ENCODE measurements at regions not wholly inside any gene's neighbourhood (a gene's known extent, or its start where the extent isn't known, plus 50 kb on each side); places are given as distances from the start of the nearest gene placed in this dataset.

DNA sequence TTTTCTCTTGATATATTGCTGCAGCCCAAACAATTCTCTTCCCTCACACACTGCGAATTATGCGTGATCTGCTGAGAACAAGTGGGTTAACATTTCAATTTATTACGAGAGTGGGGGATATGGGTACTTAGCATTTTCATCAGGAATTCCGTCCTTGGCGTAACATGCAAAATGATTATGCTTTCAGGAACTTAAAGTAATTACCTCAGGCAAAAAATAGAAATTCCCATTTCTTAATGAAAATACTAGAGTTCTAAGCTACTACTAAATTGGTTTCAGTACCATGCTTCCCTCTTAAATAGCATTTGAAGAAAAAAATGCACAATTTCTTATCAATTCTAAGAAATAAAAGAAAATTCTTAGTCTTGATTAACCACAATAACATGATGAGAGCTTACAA, 213.5 kb downstream of the GPAM start:
- H3K27ac Mint-ChIP-seq (ENCODE audit: unreplicated experiment) = no peak overlapping the region
- no peaks in the 10 kb centered on the region for H3K4me1 Mint-ChIP-seq (ENCODE audit: low read depth, unreplicated experiment)
- no TSS peak for BruUV-seq (replicated peaks)
- TF ChIP-seq, protein P1, sequence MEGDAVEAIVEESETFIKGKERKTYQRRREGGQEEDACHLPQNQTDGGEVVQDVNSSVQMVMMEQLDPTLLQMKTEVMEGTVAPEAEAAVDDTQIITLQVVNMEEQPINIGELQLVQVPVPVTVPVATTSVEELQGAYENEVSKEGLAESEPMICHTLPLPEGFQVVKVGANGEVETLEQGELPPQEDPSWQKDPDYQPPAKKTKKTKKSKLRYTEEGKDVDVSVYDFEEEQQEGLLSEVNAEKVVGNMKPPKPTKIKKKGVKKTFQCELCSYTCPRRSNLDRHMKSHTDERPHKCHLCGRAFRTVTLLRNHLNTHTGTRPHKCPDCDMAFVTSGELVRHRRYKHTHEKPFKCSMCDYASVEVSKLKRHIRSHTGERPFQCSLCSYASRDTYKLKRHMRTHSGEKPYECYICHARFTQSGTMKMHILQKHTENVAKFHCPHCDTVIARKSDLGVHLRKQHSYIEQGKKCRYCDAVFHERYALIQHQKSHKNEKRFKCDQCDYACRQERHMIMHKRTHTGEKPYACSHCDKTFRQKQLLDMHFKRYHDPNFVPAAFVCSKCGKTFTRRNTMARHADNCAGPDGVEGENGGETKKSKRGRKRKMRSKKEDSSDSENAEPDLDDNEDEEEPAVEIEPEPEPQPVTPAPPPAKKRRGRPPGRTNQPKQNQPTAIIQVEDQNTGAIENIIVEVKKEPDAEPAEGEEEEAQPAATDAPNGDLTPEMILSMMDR (IDR thresholded peaks at IDR 0.05; ENCODE audit: unreplicated experiment) = no peak
- peaks cover 49% of the 10 kb centered on the region for H3K27me3 Mint-ChIP-seq (ENCODE audit: unreplicated experiment)
- DNase-seq = no peak
- H3K9me3 Mint-ChIP-seq (ENCODE audit: low read depth, unreplicated experiment) = no peaks in the 10 kb centered on the region
- CTCF ChIA-PET = no interaction called here
- intact Hi-C loops (cut with micrococcal nuclease; ENCODE audit: unreplicated experiment) = no loop called here
- no peaks in the 10 kb centered on the region for H3K36me3 Mint-ChIP-seq (ENCODE audit: insufficient read depth, unreplicated experiment)
- H3K4me3 Mint-ChIP-seq (ENCODE audit: low read depth, unreplicated experiment) = no peak overlapping the region

DNA sequence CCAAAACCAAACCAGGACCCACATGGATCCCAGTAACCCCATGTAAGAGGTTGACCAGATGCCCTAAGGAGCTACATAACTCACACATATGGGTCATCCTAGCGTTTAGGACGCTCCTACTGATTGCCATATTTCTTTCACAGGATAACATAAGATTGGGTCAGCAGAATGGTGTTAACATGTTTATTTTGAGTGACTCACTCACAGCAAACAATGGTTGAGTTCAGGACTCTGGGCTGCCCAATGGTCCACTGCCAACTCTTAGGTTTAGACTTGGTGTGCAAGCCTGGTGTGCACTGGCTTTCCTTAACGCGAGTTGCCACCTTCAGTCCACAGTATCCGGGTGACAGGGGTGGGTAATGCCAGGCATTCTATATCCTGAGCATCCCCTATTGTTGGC, 211.5 kb downstream of the GPAM start:
- H3K27me3 Mint-ChIP-seq (ENCODE audit: unreplicated experiment) = peaks cover 47% of the 10 kb centered on the region
- BruUV-seq (replicated peaks) = no TSS peak
- no peaks in the 10 kb centered on the region for H3K4me1 Mint-ChIP-seq (ENCODE audit: low read depth, unreplicated experiment)
- TF ChIP-seq, protein P1 (IDR thresholded peaks at IDR 0.05; ENCODE audit: unreplicated experiment) = no peak
- DNase-seq = peak; percentile 5
- no peaks in the 10 kb centered on the region for H3K9me3 Mint-ChIP-seq (ENCODE audit: low read depth, unreplicated experiment)
- no peak overlapping the region for H3K27ac Mint-ChIP-seq (ENCODE audit: unreplicated experiment)
- CTCF ChIA-PET = no interaction called here
- no peak overlapping the region for H3K4me3 Mint-ChIP-seq (ENCODE audit: low read depth, unreplicated experiment)
- H3K36me3 Mint-ChIP-seq (ENCODE audit: insufficient read depth, unreplicated experiment) = no peaks in the 10 kb centered on the region
- intact Hi-C loops (cut with micrococcal nuclease; ENCODE audit: unreplicated experiment) = no loop called here

DNA sequence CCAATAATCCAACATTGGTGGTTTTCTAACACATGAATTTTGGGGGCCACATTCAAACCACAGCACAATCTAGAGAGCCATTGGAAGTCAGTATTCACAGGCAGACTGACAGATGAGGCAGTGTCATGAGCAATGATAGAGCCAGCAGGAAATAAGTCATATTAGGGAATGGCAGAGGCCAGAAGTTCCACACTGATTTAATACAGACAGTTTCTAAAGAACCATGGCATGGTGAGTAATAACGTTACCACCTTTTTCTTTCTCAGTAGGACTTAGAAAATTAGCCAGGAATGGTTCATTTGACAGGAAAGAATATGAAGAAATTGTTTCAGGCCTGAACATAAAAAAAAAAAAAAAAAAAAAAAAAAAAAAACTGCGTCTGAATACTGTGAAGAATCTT, 210.3 kb downstream of the GPAM start:
- Mint-ChIP-seq H3K4me1 (ENCODE audit: low read depth, unreplicated experiment) (no peaks in the 10 kb centered on the region), H3K27me3 (ENCODE audit: unreplicated experiment) (peaks cover 44% of the 10 kb centered on the region), H3K4me3 (ENCODE audit: low read depth, unreplicated experiment) (no peak overlapping the region), H3K9me3 (ENCODE audit: low read depth, unreplicated experiment) (no peaks in the 10 kb centered on the region), H3K36me3 (ENCODE audit: insufficient read depth, unreplicated experiment) (no peaks in the 10 kb centered on the region), H3K27ac (ENCODE audit: unreplicated experiment) (no peak overlapping the region)
- no TSS peak for BruUV-seq (replicated peaks)
- CTCF ChIA-PET = no interaction called here
- intact Hi-C loops (cut with micrococcal nuclease; ENCODE audit: unreplicated experiment) = no loop called here
- DNase-seq = no peak
- TF ChIP-seq, protein P1 (IDR thresholded peaks at IDR 0.05; ENCODE audit: unreplicated experiment) = no peak

DNA sequence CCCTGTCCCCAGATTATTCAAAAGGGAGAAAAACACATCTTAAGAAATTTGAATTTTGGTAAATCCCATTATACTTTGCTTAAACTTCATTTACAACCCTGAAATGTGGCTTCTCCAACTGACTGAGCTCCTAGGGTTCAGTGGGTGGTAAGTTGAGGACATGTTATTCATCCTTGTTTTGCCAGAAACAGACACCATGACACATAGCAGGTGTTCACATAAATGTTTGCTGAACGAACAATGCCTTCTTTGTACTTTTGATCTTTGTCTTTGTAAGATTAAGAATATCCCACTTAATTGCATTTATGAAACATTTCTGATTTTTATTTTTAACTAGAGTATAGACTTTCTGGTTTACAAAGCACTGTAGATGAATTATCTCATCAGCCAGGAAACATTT, 209.7 kb downstream of the GPAM start:
- H3K36me3 Mint-ChIP-seq (ENCODE audit: insufficient read depth, unreplicated experiment) = no peaks in the 10 kb centered on the region
- TF ChIP-seq, protein P1 (IDR thresholded peaks at IDR 0.05; ENCODE audit: unreplicated experiment) = no peak
- H3K4me1 Mint-ChIP-seq (ENCODE audit: low read depth, unreplicated experiment) = no peaks in the 10 kb centered on the region
- H3K9me3 Mint-ChIP-seq (ENCODE audit: low read depth, unreplicated experiment) = no peaks in the 10 kb centered on the region
- intact Hi-C loops (cut with micrococcal nuclease; ENCODE audit: unreplicated experiment) = no loop called here
- CTCF ChIA-PET = no interaction called here
- no peak overlapping the region for H3K27ac Mint-ChIP-seq (ENCODE audit: unreplicated experiment)
- no peak overlapping the region for H3K4me3 Mint-ChIP-seq (ENCODE audit: low read depth, unreplicated experiment)
- H3K27me3 Mint-ChIP-seq (ENCODE audit: unreplicated experiment) = peaks cover 44% of the 10 kb centered on the region
- no peak for DNase-seq
- no TSS peak for BruUV-seq (replicated peaks)

DNA sequence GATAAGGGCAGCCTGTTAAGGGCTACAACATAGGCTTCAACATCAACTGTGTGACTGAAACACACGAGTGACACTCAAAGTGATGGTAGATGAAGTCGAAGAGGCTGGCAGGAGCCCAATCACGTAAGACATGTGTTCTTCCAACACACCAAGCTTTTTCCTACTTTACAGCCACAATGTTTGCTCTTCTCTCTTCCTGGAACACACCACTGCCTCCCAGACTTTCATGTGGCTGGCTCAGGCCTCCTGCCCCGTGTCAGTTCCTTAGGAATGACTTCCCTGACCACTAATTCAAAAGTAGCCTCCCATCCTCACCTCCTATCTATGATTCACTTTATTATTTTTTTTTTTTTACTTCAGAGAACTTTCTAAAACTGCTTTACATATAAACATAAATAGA, 209.2 kb downstream of the GPAM start:
- no peak overlapping the region for H3K4me3 Mint-ChIP-seq (ENCODE audit: low read depth, unreplicated experiment)
- peaks cover 47% of the 10 kb centered on the region for H3K27me3 Mint-ChIP-seq (ENCODE audit: unreplicated experiment)
- no peaks in the 10 kb centered on the region for H3K4me1 Mint-ChIP-seq (ENCODE audit: low read depth, unreplicated experiment)
- H3K27ac Mint-ChIP-seq (ENCODE audit: unreplicated experiment) = no peak overlapping the region
- TF ChIP-seq, protein P1 (IDR thresholded peaks at IDR 0.05; ENCODE audit: unreplicated experiment) = no peak
- DNase-seq = no peak
- BruUV-seq (replicated peaks) = no TSS peak
- CTCF ChIA-PET = no interaction called here
- no peaks in the 10 kb centered on the region for H3K9me3 Mint-ChIP-seq (ENCODE audit: low read depth, unreplicated experiment)
- intact Hi-C loops (cut with micrococcal nuclease; ENCODE audit: unreplicated experiment) = no loop called here
- H3K36me3 Mint-ChIP-seq (ENCODE audit: insufficient read depth, unreplicated experiment) = no peaks in the 10 kb centered on the region
